MM.1S (cell line): ENCODE measurements at regions not wholly inside any gene's neighbourhood (a gene's known extent, or its start where the extent isn't known, plus 50 kb on each side); places are given as distances from the start of the nearest gene placed in this dataset.
A peak's percentile ranks its signal among the peaks of the same experiment; 100 is the strongest.

Experiments used
- CTCF ChIP-seq: fragments of 300-600 bp; sonication (generic); IDR thresholded peaks from 2 replicates; pipeline ENCODE4 v1.5.1; 2016; ENCODE audit warnings: antibody characterized with exemption, low read length, mixed read lengths
- EZH2phosphoT487 ChIP-seq: fragments of 300-600 bp; sonication (generic); IDR thresholded peaks from 2 replicates; pipeline ENCODE4 v1.6.1; 2018; ENCODE audit warnings: antibody characterized with exemption, low read length

DNA sequence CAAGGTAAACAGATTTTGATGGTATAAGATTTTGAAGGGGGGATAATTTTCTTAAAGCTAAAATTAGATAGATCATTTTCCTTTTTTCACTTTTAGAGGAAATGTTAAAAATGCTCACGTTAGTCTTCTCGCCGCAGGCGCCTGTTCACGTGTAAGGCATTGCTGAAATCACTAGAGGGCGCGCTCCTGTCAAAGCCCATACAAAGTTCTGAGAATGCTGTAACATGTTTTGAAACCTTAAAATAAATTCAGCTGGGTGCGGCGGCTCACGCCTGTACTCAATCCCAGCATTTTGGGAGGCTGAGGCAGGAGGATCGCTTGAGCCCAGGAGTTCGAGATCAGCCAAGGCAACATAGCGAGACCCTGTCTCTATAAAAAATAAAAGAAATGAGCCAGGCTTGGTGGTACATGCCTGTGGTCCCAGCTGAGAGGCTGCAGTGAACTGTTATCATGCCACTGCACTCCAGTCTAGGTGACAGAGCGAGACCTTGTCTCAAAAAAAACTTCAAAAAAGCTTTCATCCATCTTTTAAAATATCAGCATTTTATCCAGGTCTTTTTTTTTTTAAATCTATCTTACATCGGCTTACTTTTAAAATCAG, 138.0 kb downstream of the RBMX2 start:
- TF ChIP-seq EZH2phosphoT487 (no peak), CTCF (peak; percentile 75)
